Ovary (tissue), 7 donors: ENCODE measurements at regions not wholly inside any gene's neighbourhood (a gene's known extent, or its start where the extent isn't known, plus 50 kb on each side); places are given as distances from the start of the nearest gene placed in this dataset.
"Not testable (repeated sequence)": the region's sequence is repeated elsewhere in the genome, so short reads cannot be mapped to it uniquely, and the experiment has no call there.

Experiments used
- DNase-seq, 5 donors: peaks; one replicate each; pipeline ENCODE4 v3.0.0-alpha.2; 2019 to 2020
- H3K27ac ChIP-seq, 2 donors: fragments of 200-600 bp; one replicate each; pipeline versions ENCODE4 v1.5.1 to v1.8.0; 2019 to 2022
- H3K27me3 ChIP-seq: fragments of 200-600 bp; one replicate; pipeline ENCODE4 v1.8.0; 2022
- H3K36me3 ChIP-seq: fragments of 200-600 bp; sonication (generic); one replicate; pipeline ENCODE4 v1.5.1; 2019
- H3K4me1 ChIP-seq: one replicate; pipeline ENCODE4 v1.8.1; 2013; ENCODE audit warnings: mild to moderate bottlenecking, moderate library complexity; ENCODE audit not compliant: insufficient read depth
- H3K4me3 ChIP-seq: fragments of 200-600 bp; sonication (generic); one replicate; pipeline ENCODE4 v1.5.1; 2017
- H3K9me3 ChIP-seq, 2 donors: fragments of 200-600 bp in 1 of 2; sonication (generic) in 1 of 2; one replicate each; pipeline versions ENCODE4 v1.5.1 to v1.8.1; 2013 to 2019; ENCODE audit warnings: mild to moderate bottlenecking in 1 of 2, moderate library complexity in 1 of 2
- EP300 ChIP-seq: sonication (generic); formaldehyde crosslinking; IDR thresholded peaks from one replicate; pipeline ENCODE4 v1.6.1; 2017; ENCODE audit warnings: antibody characterized with exemption
- POLR2A ChIP-seq: fragments of 450-650 bp; IDR thresholded peaks from one replicate; pipeline ENCODE4 v1.6.1; 2017; ENCODE audit warnings: antibody characterized with exemption, mild to moderate bottlenecking, moderate library complexity
- WGBS, 3 donors: extraction: QIAGEN DNeasy Blood & Tissue Kit in 1 of 3; methylation state at CpG; one replicate each; pipeline versions ENCODE4 v1.1.5 to v1.1.7; 2013 to 2017; 5-methylcytosine and 5-hydroxymethylcytosine counted together
- intact Hi-C, 4 donors: fragments of 100-400 bp; cut with DNase I; formaldehyde crosslinking; loops; one replicate each; pipeline versions ENCODE4 v1.11.0 to v1.15.1; 2022 to 2023
- TF ChIP-seq, protein P1 (sequence below), 3 donors: fragments of 450-650 bp in 2 of 3; fragments of 200-600 bp in 1 of 3; IDR thresholded peaks; one replicate each; pipeline versions ENCODE4 v1.5.1 to v1.8.0; 2016 to 2022; ENCODE audit warnings: antibody characterized with exemption in 3 of 3, mild to moderate bottlenecking in 1 of 3
- donor health status: DM: no; HTN: no; CAD: no; lungs with moderate emphysema.
- donor health status: DM: no; HTN: no; CAD: no.
- donor health status: Bipolar disorder and iron deficiency.
- donor health status: DM: no; HTN: no; CAD: no.
- donor health status: DM: yes; HTN: yes; CAD: no.

GRCh38 chr10:77727481-77727880, 89.9 kb upstream of the KCNMA1 start:
- H3K27me3 ChIP-seq, result no peaks in the 10 kb centered on the region
- H3K4me1 ChIP-seq, result no peaks in the 10 kb centered on the region
- no peak overlapping the region for H3K27ac ChIP-seq
- DNase-seq, result no peak
- WGBS, 3 donors, result 72 to 83% (median 83%) methylated on average over 3 of the region's 3 CpGs
- no peaks in the 10 kb centered on the region for H3K36me3 ChIP-seq
- TF ChIP-seq EP300 (no peak), POLR2A (no peak)
- TF ChIP-seq, protein P1, sequence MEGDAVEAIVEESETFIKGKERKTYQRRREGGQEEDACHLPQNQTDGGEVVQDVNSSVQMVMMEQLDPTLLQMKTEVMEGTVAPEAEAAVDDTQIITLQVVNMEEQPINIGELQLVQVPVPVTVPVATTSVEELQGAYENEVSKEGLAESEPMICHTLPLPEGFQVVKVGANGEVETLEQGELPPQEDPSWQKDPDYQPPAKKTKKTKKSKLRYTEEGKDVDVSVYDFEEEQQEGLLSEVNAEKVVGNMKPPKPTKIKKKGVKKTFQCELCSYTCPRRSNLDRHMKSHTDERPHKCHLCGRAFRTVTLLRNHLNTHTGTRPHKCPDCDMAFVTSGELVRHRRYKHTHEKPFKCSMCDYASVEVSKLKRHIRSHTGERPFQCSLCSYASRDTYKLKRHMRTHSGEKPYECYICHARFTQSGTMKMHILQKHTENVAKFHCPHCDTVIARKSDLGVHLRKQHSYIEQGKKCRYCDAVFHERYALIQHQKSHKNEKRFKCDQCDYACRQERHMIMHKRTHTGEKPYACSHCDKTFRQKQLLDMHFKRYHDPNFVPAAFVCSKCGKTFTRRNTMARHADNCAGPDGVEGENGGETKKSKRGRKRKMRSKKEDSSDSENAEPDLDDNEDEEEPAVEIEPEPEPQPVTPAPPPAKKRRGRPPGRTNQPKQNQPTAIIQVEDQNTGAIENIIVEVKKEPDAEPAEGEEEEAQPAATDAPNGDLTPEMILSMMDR (IDR thresholded peaks at IDR 0.05), result no peak
- intact Hi-C loops, result no loop called here
- H3K9me3 ChIP-seq, result no peaks in the 10 kb centered on the region
- no peak overlapping the region for H3K4me3 ChIP-seq

DNA sequence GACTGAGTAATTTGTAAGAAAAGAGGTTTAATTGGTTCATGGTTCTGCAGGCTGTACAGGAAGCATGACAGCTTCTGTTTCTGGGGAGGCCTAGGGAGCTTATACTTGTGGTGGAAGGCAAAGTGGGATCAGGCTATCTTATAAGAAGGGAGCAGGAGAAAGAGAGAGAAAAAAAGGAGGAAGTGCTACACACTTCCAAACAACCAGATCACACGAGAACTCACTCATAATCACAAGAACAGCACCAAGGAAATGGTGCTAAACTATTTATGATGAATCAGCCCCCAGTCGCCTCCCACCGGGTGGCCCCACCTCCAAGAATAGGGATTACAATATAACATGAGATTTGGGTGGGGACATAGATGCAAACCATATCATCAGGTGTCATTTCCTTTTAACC, 89.1 kb upstream of the KCNMA1 start:
- no peak for DNase-seq
- H3K27ac ChIP-seq, result no peak overlapping the region
- H3K4me3 ChIP-seq, result no peak overlapping the region
- H3K4me1 ChIP-seq, result no peaks in the 10 kb centered on the region
- TF ChIP-seq, protein P1 (IDR thresholded peaks at IDR 0.05), result no peak
- TF ChIP-seq EP300, result no peak
- TF ChIP-seq POLR2A, result no peak
- intact Hi-C loops, result no loop called here
- WGBS, 3 donors, result 84 to 89% (median 87%) methylated on average over 3 of the region's 3 CpGs
- no peaks in the 10 kb centered on the region for H3K27me3 ChIP-seq
- no peaks in the 10 kb centered on the region for H3K9me3 ChIP-seq
- no peaks in the 10 kb centered on the region for H3K36me3 ChIP-seq

DNA sequence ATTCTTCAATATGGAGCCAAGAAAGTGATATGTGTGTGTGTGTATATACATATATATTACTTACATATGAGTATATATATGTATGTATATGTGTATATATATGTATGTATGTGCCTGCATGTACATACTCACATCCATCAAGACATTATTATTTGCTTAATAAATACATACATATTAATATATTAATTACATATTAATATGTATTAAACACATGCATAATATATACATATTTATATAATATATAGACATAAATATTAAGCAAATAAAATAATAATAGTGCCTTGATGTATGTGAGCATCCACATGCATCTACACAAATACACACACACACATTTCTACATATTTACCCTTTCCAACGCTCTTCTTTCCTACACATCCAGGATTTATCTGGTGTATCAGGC, 88.7 kb upstream of the KCNMA1 start:
- Histone ChIP-seq H3K27me3 (no peaks in the 10 kb centered on the region), H3K4me3 (no peak overlapping the region), H3K36me3 (no peaks in the 10 kb centered on the region), H3K4me1 (no peaks in the 10 kb centered on the region), H3K9me3 (no peaks in the 10 kb centered on the region), H3K27ac (no peak overlapping the region)
- intact Hi-C loops, result no loop called here
- TF ChIP-seq, protein P1 (IDR thresholded peaks at IDR 0.05), result no peak
- TF ChIP-seq EP300, result no peak
- TF ChIP-seq POLR2A, result no peak
- no peak for DNase-seq
- 93 to 97% (median 93%) methylated on average over 1 of the region's 1 CpG for WGBS, 3 donors

GRCh38 chr10:77724820-77725219, 87.2 kb upstream of the KCNMA1 start:
- Histone ChIP-seq H3K9me3 (no peaks in the 10 kb centered on the region), H3K4me3 (no peak overlapping the region), H3K27me3 (no peaks in the 10 kb centered on the region), H3K4me1 (no peaks in the 10 kb centered on the region), H3K27ac (no peak overlapping the region), H3K36me3 (no peaks in the 10 kb centered on the region)
- 81 to 89% (median 82%) methylated on average over 2 of the region's 2 CpGs for WGBS, 3 donors
- intact Hi-C loops, result no loop called here
- DNase-seq, result no peak
- TF ChIP-seq, protein P1 (IDR thresholded peaks at IDR 0.05), result no peak
- TF ChIP-seq EP300, result no peak
- TF ChIP-seq POLR2A, result no peak

DNA sequence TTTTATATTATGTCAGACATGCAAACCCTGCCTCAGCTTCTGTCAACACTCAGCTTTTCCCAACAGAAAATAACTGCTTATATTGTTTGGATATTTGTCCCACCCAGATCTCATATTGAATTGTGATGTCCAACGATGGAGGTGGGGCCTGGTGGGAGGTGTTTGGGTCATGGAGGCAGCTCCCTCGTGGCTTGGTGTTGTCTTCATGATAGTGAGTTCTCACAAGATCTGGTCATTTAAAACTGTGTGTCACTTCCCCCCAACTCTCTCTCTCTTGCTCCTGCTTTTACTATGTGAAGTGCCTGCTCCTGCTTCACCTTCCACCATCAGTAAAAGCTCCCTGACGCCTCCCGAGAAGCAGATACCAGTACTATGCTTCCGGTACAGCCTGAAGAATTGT, 85.8 kb upstream of the KCNMA1 start:
- WGBS, 3 donors, result 54 to 60% (median 56%) methylated on average over 5 of the region's 5 CpGs
- TF ChIP-seq EP300 (no peak), POLR2A (no peak)
- TF ChIP-seq, protein P1 (IDR thresholded peaks at IDR 0.05), result no peak

GRCh38 chr10:77722956-77723355, 85.3 kb upstream of the KCNMA1 start:
- H3K9me3 ChIP-seq, intact Hi-C loops, H3K27ac ChIP-seq, H3K27me3 ChIP-seq, H3K36me3 ChIP-seq, H3K4me3 ChIP-seq, H3K4me1 ChIP-seq, DNase-seq: not testable (repeated sequence)
- WGBS, 3 donors, result 33 to 38% (median 35%) methylated on average over 3 of the region's 3 CpGs

More for the DNA sequence above, 85.8 kb upstream of the KCNMA1 start:
- Histone ChIP-seq H3K36me3 (no peaks in the 10 kb centered on the region), H3K27me3 (no peaks in the 10 kb centered on the region), H3K4me1 (no peaks in the 10 kb centered on the region), H3K4me3 (no peak overlapping the region), H3K9me3 (no peaks in the 10 kb centered on the region), H3K27ac (no peak overlapping the region)
- DNase-seq, result no peak
- intact Hi-C loops, result no loop called here
